ENCODE measurements at regions not wholly inside any gene's neighbourhood (a gene's known extent, or its start where the extent isn't known, plus 50 kb on each side); places are given as distances from the start of the nearest gene placed in this dataset.

DNA sequence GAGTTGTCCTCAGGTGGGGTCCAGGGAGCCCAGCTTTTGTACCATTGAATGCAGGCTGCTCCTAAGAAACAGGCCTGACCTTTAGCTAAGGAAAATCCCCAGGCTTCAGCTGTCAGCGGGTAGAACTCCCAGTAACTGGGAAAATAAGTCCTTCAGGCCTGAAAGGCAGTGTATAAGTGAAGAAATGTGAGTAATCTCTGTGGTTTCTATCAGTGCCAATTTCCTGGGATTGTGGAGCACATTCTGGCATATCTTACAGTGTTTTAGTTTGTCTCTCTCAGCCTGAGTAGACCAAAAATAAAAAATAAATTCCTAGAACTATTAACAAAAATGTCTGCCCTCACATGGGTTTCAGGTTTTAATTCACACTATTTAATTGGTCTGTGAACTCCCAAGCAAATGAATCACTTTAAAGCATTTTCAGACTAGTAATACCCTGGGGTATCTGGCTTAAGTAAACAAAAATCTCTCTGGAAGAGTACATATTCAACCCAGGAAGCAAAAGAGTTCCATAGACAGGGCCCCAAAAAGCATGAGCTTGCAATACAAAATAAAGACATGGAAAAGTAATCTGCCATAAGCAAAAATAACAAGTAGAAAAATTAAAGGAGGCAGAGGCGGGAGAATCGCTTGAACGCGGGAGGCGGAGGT lies 566.2 kb upstream of the NOX3 start:
- H3K9ac ChIP-seq (ENCODE audit: insufficient read depth in 1 of 2, low read length in 2 of 2), result no peak overlapping the region
- no peak overlapping the region for H3K4me3 ChIP-seq
- H3K27me3 ChIP-seq (ENCODE audit: control insufficient read depth in 3 of 3, insufficient read depth in 3 of 3, low read length in 2 of 3), result no peaks in the 10 kb centered on the region
- H3K27ac ChIP-seq (ENCODE audit: low read depth in 1 of 2, low read length in 1 of 2), result peak overlapping the region in 1 of 2 donors; percentile 17
- peak; percentile 37 for ATAC-seq (ENCODE audit: insufficient read depth, low FRiP score)
- H3K9me3 ChIP-seq (ENCODE audit: control insufficient read depth in 4 of 4, insufficient read depth in 3 of 4, low read length in 3 of 4), result peaks cover 0 to 3% (median 2%) of the 10 kb centered on the region in 4 donors
- peaks cover 0 to 3% (median 0%) of the 10 kb centered on the region in 5 donors for H3K4me1 ChIP-seq (ENCODE audit: control insufficient read depth in 5 of 5, insufficient read depth in 5 of 5, low read length in 5 of 5)
- peak in 2 of 3 donors; percentile 17 to 31 for DNase-seq
- H3K36me3 ChIP-seq (ENCODE audit: control insufficient read depth in 4 of 4, insufficient read depth in 4 of 4, low read length in 4 of 4), result no peaks in the 10 kb centered on the region
- 92 to 94% methylated on average over 6 of the region's 6 CpGs for WGBS, 2 donors
- TF ChIP-seq, protein P1, sequence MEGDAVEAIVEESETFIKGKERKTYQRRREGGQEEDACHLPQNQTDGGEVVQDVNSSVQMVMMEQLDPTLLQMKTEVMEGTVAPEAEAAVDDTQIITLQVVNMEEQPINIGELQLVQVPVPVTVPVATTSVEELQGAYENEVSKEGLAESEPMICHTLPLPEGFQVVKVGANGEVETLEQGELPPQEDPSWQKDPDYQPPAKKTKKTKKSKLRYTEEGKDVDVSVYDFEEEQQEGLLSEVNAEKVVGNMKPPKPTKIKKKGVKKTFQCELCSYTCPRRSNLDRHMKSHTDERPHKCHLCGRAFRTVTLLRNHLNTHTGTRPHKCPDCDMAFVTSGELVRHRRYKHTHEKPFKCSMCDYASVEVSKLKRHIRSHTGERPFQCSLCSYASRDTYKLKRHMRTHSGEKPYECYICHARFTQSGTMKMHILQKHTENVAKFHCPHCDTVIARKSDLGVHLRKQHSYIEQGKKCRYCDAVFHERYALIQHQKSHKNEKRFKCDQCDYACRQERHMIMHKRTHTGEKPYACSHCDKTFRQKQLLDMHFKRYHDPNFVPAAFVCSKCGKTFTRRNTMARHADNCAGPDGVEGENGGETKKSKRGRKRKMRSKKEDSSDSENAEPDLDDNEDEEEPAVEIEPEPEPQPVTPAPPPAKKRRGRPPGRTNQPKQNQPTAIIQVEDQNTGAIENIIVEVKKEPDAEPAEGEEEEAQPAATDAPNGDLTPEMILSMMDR (IDR thresholded peaks at IDR 0.05; ENCODE audit: control extremely low read depth, extremely low read depth), result no peak

DNA sequence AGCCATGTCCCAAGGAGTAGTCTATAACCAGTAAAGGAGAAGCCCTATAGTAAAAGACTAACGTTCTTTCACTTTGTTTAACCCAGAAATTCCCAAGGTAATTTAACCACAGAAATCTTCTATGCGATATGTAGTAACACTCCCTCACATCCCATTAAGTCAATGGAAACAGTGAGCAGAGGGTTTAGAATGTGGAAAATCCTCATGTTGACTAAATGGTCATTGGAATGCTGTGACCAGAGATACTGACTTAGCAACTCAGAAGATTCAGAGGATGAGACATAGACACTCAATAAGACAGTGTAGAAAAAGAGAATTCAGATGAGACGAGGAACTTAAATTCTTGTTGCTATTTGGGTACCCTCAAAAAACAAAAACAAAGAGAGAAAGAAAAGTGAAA lies 562.2 kb upstream of the NOX3 start:
- no peaks in the 10 kb centered on the region for H3K27me3 ChIP-seq (ENCODE audit: control insufficient read depth in 3 of 3, insufficient read depth in 3 of 3, low read length in 2 of 3)
- no peaks in the 10 kb centered on the region for H3K36me3 ChIP-seq (ENCODE audit: control insufficient read depth in 4 of 4, insufficient read depth in 4 of 4, low read length in 4 of 4)
- H3K9me3 ChIP-seq (ENCODE audit: control insufficient read depth in 4 of 4, insufficient read depth in 3 of 4, low read length in 3 of 4), result no peaks in the 10 kb centered on the region
- H3K4me1 ChIP-seq (ENCODE audit: control insufficient read depth in 5 of 5, insufficient read depth in 5 of 5, low read length in 5 of 5), result peaks cover 0 to 3% (median 0%) of the 10 kb centered on the region in 5 donors
- no peak overlapping the region for H3K4me3 ChIP-seq
- no peak overlapping the region for H3K9ac ChIP-seq (ENCODE audit: insufficient read depth in 1 of 2, low read length in 2 of 2)
- no peak for DNase-seq
- H3K27ac ChIP-seq (ENCODE audit: low read depth in 1 of 2, low read length in 1 of 2), result no peak overlapping the region
- no peak for ATAC-seq (ENCODE audit: insufficient read depth, low FRiP score)
- 84 to 97% methylated on average over 3 of the region's 3 CpGs for WGBS, 2 donors
- TF ChIP-seq, protein P1 (IDR thresholded peaks at IDR 0.05; ENCODE audit: control extremely low read depth, extremely low read depth), result no peak

DNA sequence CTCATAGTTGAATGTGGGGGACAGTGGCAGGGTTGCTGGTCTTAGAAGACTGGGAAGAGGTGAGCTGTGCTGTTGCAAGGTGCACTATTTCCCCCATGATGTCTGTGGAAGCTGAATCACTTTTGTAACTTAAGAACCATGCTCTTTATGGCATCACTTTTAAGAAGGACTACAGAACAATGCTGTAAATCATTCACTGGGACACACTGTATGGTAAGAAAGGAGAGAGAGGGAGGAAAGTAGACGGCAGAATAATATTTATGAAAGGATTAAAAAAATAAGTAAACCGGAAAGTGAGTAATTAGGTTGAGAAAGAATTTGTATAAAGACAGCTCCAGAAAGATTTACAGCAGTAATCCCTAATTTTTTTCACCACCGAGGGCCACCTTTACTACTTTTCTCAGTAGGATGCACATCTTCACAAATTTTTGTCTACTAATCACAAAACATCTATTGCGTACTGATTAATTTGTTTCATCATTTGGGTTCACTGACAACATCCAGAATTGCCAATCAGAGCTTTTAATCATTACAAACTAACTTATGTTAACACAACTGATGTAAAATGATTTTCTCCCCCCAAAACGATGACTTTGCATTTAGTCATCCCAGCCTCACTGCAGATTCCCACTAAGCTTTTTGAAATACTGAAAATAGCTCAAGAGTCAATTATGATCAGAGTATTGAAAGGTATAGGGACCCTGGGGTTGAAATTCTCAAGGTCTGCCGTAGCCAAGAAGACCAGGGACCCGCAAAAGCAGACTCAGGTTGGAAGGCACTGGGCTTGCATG lies 560.7 kb upstream of the NOX3 start:
- WGBS, 2 donors, result 87 to 94% methylated on average over 7 of the region's 7 CpGs
- no peak overlapping the region for H3K27ac ChIP-seq (ENCODE audit: low read depth in 1 of 2, low read length in 1 of 2)
- peaks cover 0 to 1% (median 0%) of the 10 kb centered on the region in 5 donors for H3K4me1 ChIP-seq (ENCODE audit: control insufficient read depth in 5 of 5, insufficient read depth in 5 of 5, low read length in 5 of 5)
- H3K9me3 ChIP-seq (ENCODE audit: control insufficient read depth in 4 of 4, insufficient read depth in 3 of 4, low read length in 3 of 4), result no peaks in the 10 kb centered on the region
- no peaks in the 10 kb centered on the region for H3K27me3 ChIP-seq (ENCODE audit: control insufficient read depth in 3 of 3, insufficient read depth in 3 of 3, low read length in 2 of 3)
- no peak overlapping the region for H3K9ac ChIP-seq (ENCODE audit: insufficient read depth in 1 of 2, low read length in 2 of 2)
- H3K36me3 ChIP-seq (ENCODE audit: control insufficient read depth in 4 of 4, insufficient read depth in 4 of 4, low read length in 4 of 4), result no peaks in the 10 kb centered on the region
- H3K4me3 ChIP-seq, result no peak overlapping the region
- DNase-seq, result no peak
- TF ChIP-seq, protein P1 (IDR thresholded peaks at IDR 0.05; ENCODE audit: control extremely low read depth, extremely low read depth), result no peak
- ATAC-seq (ENCODE audit: insufficient read depth, low FRiP score), result no peak
